Activated CD4-positive, CD25-positive, alpha-beta regulatory T cell (primary cell): ENCODE measurements at regions not wholly inside any gene's neighbourhood (a gene's known extent, or its start where the extent isn't known, plus 50 kb on each side); places are given as distances from the start of the nearest gene placed in this dataset.

Experiments used
- DNase-seq, 4 experiments: peaks; one replicate each; lab custom pipeline; 2025; lab: John Stamatoyannopoulos, UW

- DNase-seq = no peak
Measured at GRCh38 chr3:150165396-150166094, 194.8 kb upstream of the PFN2 start.

GRCh38 chr3:150161011-150161410, 190.3 kb upstream of the PFN2 start:
- DNase-seq = no peak

- no peak for DNase-seq
Measured at GRCh38 chr3:150158943-150159625, 188.4 kb upstream of the PFN2 start.

- no peak for DNase-seq
Measured at GRCh38 chr3:150152567-150152966, 181.9 kb upstream of the PFN2 start.

- no peak for DNase-seq
Measured at GRCh38 chr3:150150633-150151032, 179.9 kb upstream of the PFN2 start.

GRCh38 chr3:150149651-150150051, 179.0 kb upstream of the PFN2 start:
- DNase-seq = no peak

GRCh38 chr3:150148227-150148626, 177.5 kb upstream of the PFN2 start:
- no peak for DNase-seq

- DNase-seq = no peak
Measured at GRCh38 chr3:150147776-150148175, 177.1 kb upstream of the PFN2 start.

- no peak for DNase-seq
Measured at GRCh38 chr3:150146991-150147761, 176.5 kb upstream of the PFN2 start.

- DNase-seq = no peak
Measured at GRCh38 chr3:150145659-150146058, 175.0 kb upstream of the PFN2 start.

GRCh38 chr3:150144191-150144708, 173.6 kb upstream of the PFN2 start:
- no peak for DNase-seq

- DNase-seq = no peak
Measured at GRCh38 chr3:150142936-150143335, 172.2 kb upstream of the PFN2 start.

GRCh38 chr3:150141790-150142326, 171.2 kb upstream of the PFN2 start:
- DNase-seq = no peak

GRCh38 chr3:150140614-150141321, 170.1 kb upstream of the PFN2 start:
- no peak for DNase-seq

- no peak for DNase-seq
Measured at GRCh38 chr3:150138824-150139223, 168.1 kb upstream of the PFN2 start.

GRCh38 chr3:150136242-150136641, 165.5 kb upstream of the PFN2 start:
- no peak for DNase-seq

GRCh38 chr3:150135287-150135721, 164.6 kb upstream of the PFN2 start:
- DNase-seq = no peak

GRCh38 chr3:150133293-150133692, 162.6 kb upstream of the PFN2 start:
- no peak for DNase-seq

- no peak for DNase-seq
Measured at GRCh38 chr3:150132101-150132749, 161.5 kb upstream of the PFN2 start.

GRCh38 chr3:150131663-150132062, 161.0 kb upstream of the PFN2 start:
- no peak for DNase-seq

- no peak for DNase-seq
Measured at GRCh38 chr3:150130404-150131100, 159.9 kb upstream of the PFN2 start.
